GM19468 (cell line): ENCODE measurements at regions not wholly inside any gene's neighbourhood (a gene's known extent, or its start where the extent isn't known, plus 50 kb on each side); places are given as distances from the start of the nearest gene placed in this dataset.

ENCODE experiments used
- ATAC-seq: cut with Tn5 transposase; IDR thresholded peaks from one replicate; pipeline ENCODE4 v1.9.1; 2021; ENCODE audit warnings: mild to moderate bottlenecking, moderate library complexity, moderate number of reproducible peaks; ENCODE audit not compliant: unreplicated experiment; ENCODE audit errors: extremely low read depth

- no peak for ATAC-seq
These were observed 201.2 kb upstream of the CELF2 start for GRCh38 chr10:10816447-10816846.

- ATAC-seq: no peak
These were observed 200.1 kb upstream of the CELF2 start for GRCh38 chr10:10817609-10818008.

- no peak for ATAC-seq
These were observed 199.6 kb upstream of the CELF2 start for GRCh38 chr10:10818082-10818481.

GRCh38 chr10:10819206-10819856, 198.3 kb upstream of the CELF2 start:
- no peak for ATAC-seq

- ATAC-seq: no peak
These were observed 195.7 kb upstream of the CELF2 start for GRCh38 chr10:10821926-10822325.

GRCh38 chr10:10824591-10825148, 193.0 kb upstream of the CELF2 start:
- no peak for ATAC-seq

GRCh38 chr10:10826125-10826524, 191.5 kb upstream of the CELF2 start:
- no peak for ATAC-seq

- no peak for ATAC-seq
These were observed 189.0 kb upstream of the CELF2 start for GRCh38 chr10:10828623-10829022.

GRCh38 chr10:10829576-10829975, 188.1 kb upstream of the CELF2 start:
- ATAC-seq: no peak

GRCh38 chr10:10830293-10830986, 187.2 kb upstream of the CELF2 start:
- no peak for ATAC-seq

GRCh38 chr10:10831085-10831484, 186.6 kb upstream of the CELF2 start:
- ATAC-seq: no peak

- no peak for ATAC-seq
These were observed 183.7 kb upstream of the CELF2 start for GRCh38 chr10:10833955-10834354.

- no peak for ATAC-seq
These were observed 173.4 kb upstream of the CELF2 start for GRCh38 chr10:10844251-10844650.

GRCh38 chr10:10845185-10845584, 172.5 kb upstream of the CELF2 start:
- no peak for ATAC-seq

- ATAC-seq: no peak
These were observed 171.7 kb upstream of the CELF2 start for GRCh38 chr10:10845826-10846503.

- ATAC-seq: no peak
These were observed 171.2 kb upstream of the CELF2 start for GRCh38 chr10:10846504-10846900.

GRCh38 chr10:10847387-10847786, 170.3 kb upstream of the CELF2 start:
- no peak for ATAC-seq

GRCh38 chr10:10848488-10849111, 169.1 kb upstream of the CELF2 start:
- ATAC-seq: no peak

GRCh38 chr10:10849306-10849705, 168.4 kb upstream of the CELF2 start:
- ATAC-seq: no peak

GRCh38 chr10:10850214-10850613, 167.5 kb upstream of the CELF2 start:
- ATAC-seq: no peak

GRCh38 chr10:10852464-10852863, 165.2 kb upstream of the CELF2 start:
- ATAC-seq: no peak
